ENCODE measurements at regions not wholly inside any gene's neighbourhood (a gene's known extent, or its start where the extent isn't known, plus 50 kb on each side); places are given as distances from the start of the nearest gene placed in this dataset.
"Not testable (repeated sequence)": the region's sequence is repeated elsewhere in the genome, so short reads cannot be mapped to it uniquely, and the experiment has no call there.

DNA sequence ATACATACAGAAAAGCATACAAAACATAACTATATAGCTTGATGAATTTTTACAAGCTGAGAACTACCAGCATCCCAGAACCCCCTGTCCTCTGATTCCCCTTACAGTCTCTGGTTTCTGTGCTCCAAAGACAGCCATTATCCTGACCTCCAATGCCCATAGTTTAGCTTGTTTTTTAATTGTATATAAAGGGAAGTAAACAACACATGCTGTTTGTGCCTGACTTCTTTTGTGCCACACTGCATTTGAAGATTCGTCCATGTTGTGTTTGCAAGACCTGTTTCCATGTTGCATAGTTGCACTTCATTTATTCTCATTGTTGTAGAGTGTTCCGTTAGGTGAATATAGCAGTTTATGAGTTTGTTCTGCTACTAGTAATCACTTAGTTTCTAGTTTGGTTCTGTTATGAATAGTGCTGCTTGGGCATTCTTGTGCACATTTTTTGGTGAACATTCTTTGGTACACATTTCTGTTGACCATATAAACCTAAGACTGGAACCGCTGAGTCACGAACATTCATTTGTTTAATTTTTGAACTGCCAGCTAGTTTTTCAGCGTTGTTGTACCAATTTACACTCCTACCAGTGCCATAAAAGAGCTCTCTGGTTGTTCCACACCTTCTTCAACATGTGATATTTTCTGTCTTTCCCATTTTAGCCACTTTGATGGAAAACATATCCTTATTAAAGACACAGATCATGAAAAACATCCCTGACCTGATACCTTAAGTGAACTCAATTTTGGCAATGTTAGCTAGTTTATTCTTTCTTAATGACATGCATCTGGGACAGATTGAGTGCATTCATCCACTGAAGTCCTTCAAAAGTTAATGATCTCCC is 78.1 kb upstream of the ANXA1 start:
- Mint-ChIP-seq H3K27ac (no peak overlapping the region), H3K4me1 (ENCODE audit: low read depth) (no peaks in the 10 kb centered on the region), H3K4me3 (no peak overlapping the region), H3K9me3 (no peaks in the 10 kb centered on the region), H3K27me3 (peaks cover 4% of the 10 kb centered on the region), H3K36me3 (ENCODE audit: low read depth) (no peaks in the 10 kb centered on the region)

DNA sequence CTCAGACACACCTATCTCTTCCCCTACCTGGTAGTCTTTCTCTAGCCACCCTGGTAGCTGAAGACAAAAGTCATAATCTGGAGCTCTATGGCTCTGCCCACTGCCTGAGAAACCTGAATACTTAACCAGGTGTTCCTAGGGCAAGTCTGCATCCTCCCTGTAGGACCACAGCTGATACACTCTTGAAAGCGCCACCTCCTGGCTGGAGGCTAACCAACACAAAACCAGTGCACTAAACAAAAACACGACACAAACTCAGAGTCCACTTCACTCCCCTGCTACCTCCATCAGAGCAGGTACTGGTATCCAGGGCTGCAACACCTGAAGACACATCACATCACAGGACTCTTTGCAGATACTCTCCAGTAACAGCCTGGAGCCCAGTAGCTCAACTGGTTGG is 84.6 kb upstream of the ANXA1 start:
- no peaks in the 10 kb centered on the region for H3K9me3 Mint-ChIP-seq
- H3K27me3 Mint-ChIP-seq = peaks cover 5% of the 10 kb centered on the region
- H3K36me3 Mint-ChIP-seq (ENCODE audit: low read depth) = no peaks in the 10 kb centered on the region

DNA sequence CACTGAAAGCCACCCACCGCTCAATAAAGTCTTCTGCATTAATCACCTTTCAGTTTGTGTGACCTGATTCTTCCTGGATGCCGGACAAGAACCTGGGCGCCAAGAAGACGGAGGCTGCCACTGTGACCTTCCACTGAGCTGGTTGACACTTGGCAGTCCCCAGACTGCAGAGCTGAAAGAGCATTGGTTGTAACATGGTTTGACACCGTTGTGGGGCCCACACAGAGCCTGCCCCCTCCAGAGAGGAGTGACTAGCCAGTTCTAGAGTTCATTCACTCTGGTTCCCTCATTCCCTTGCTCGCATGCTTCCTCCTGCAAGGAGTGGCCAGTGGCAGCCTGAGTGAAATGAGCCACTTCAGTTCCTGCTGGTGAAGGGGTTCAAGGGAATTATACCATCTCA is 86.2 kb upstream of the ANXA1 start:
- Mint-ChIP-seq H3K36me3 (ENCODE audit: low read depth) (no peaks in the 10 kb centered on the region), H3K27ac (no peak overlapping the region), H3K4me1 (ENCODE audit: low read depth) (no peaks in the 10 kb centered on the region), H3K4me3 (no peak overlapping the region), H3K9me3 (no peaks in the 10 kb centered on the region), H3K27me3 (peaks cover 7% of the 10 kb centered on the region)

More for the DNA sequence above, 84.6 kb upstream of the ANXA1 start:
- Mint-ChIP-seq H3K27ac (no peak overlapping the region), H3K4me1 (ENCODE audit: low read depth) (no peaks in the 10 kb centered on the region), H3K4me3 (no peak overlapping the region)

DNA sequence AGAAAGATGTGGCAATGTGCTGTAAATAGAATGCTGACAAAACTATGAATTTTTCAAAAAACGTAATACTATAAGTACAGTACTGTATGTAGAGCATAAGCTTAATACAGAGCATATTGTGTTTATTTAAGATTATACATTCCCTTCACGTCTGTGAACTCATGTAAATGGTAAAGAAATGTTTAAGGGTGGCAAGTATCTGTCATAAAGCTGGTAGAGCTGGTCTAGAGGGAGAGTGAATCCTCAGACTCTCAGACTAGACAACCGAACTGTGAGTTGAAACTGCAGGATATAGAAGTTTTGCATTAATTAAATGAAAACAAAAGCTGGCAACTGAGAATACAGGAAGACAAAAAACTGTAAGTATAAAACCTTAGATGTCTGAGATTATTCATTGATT is 87.3 kb upstream of the ANXA1 start:
- H3K4me3 Mint-ChIP-seq = no peak overlapping the region
- peaks cover 8% of the 10 kb centered on the region for H3K27me3 Mint-ChIP-seq
- no peak overlapping the region for H3K27ac Mint-ChIP-seq
- H3K9me3 Mint-ChIP-seq = no peaks in the 10 kb centered on the region
- no peaks in the 10 kb centered on the region for H3K4me1 Mint-ChIP-seq (ENCODE audit: low read depth)
- no peaks in the 10 kb centered on the region for H3K36me3 Mint-ChIP-seq (ENCODE audit: low read depth)

- Mint-ChIP-seq H3K27me3 (peaks cover 8% of the 10 kb centered on the region), H3K27ac (no peak overlapping the region), H3K4me1 (ENCODE audit: low read depth) (no peaks in the 10 kb centered on the region), H3K9me3 (no peaks in the 10 kb centered on the region), H3K4me3 (no peak overlapping the region), H3K36me3 (ENCODE audit: low read depth) (no peaks in the 10 kb centered on the region)
Measured at GRCh38 chr9:73061146-73061545, 90.5 kb upstream of the ANXA1 start.

GRCh38 chr9:73059247-73059646 is 92.4 kb upstream of the ANXA1 start:
- Mint-ChIP-seq H3K27ac (no peak overlapping the region), H3K36me3 (ENCODE audit: low read depth) (no peaks in the 10 kb centered on the region), H3K27me3 (peaks cover 8% of the 10 kb centered on the region), H3K4me1 (ENCODE audit: low read depth) (no peaks in the 10 kb centered on the region), H3K9me3 (no peaks in the 10 kb centered on the region), H3K4me3 (no peak overlapping the region)

GRCh38 chr9:73056245-73056644 is 95.4 kb upstream of the ANXA1 start:
- no peaks in the 10 kb centered on the region for H3K4me1 Mint-ChIP-seq (ENCODE audit: low read depth)
- no peak overlapping the region for H3K27ac Mint-ChIP-seq
- H3K9me3 Mint-ChIP-seq = no peaks in the 10 kb centered on the region

GRCh38 chr9:73054091-73054490 is 97.6 kb upstream of the ANXA1 start:
- Mint-ChIP-seq H3K9me3 (no peaks in the 10 kb centered on the region), H3K4me1 (ENCODE audit: low read depth) (no peaks in the 10 kb centered on the region), H3K36me3 (ENCODE audit: low read depth) (no peaks in the 10 kb centered on the region), H3K4me3 (no peak overlapping the region), H3K27ac (no peak overlapping the region), H3K27me3 (peaks cover 11% of the 10 kb centered on the region)

More at GRCh38 chr9:73056245-73056644, 95.4 kb upstream of the ANXA1 start:
- peaks cover 12% of the 10 kb centered on the region for H3K27me3 Mint-ChIP-seq
- no peak overlapping the region for H3K4me3 Mint-ChIP-seq
- H3K36me3 Mint-ChIP-seq (ENCODE audit: low read depth) = no peaks in the 10 kb centered on the region

DNA sequence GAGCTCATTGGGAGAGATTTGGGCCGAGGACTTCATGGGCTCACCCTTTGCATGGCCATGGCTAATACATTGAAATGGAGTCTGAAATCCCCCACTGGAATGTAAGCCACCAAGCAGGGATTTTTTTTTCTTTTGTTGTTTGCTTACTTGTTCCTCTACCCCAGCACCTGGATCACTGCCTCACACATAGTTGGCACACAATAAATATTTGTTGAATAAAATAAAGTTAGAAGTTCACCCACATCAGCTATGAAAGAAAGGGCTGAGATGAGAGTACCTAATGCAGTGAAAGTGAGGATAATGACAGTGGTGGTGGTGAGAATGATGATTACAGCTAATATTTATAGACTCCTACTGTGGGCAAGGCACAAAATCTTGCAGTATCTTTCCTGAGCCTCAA is 98.1 kb upstream of the ANXA1 start:
- no peaks in the 10 kb centered on the region for H3K36me3 Mint-ChIP-seq (ENCODE audit: low read depth)
- H3K4me1 Mint-ChIP-seq (ENCODE audit: low read depth) = no peaks in the 10 kb centered on the region
- no peaks in the 10 kb centered on the region for H3K9me3 Mint-ChIP-seq
- H3K4me3 Mint-ChIP-seq = no peak overlapping the region
- H3K27me3 Mint-ChIP-seq = peaks cover 13% of the 10 kb centered on the region
- H3K27ac Mint-ChIP-seq = no peak overlapping the region

GRCh38 chr9:73050887-73051550 is 98.2 kb upstream of the ALDH1A1 start:
- Mint-ChIP-seq H3K9me3 (no peaks in the 10 kb centered on the region), H3K4me1 (ENCODE audit: low read depth) (no peaks in the 10 kb centered on the region), H3K36me3 (ENCODE audit: low read depth) (no peaks in the 10 kb centered on the region), H3K4me3 (no peak overlapping the region), H3K27me3 (peaks cover 8% of the 10 kb centered on the region), H3K27ac (no peak overlapping the region)

DNA sequence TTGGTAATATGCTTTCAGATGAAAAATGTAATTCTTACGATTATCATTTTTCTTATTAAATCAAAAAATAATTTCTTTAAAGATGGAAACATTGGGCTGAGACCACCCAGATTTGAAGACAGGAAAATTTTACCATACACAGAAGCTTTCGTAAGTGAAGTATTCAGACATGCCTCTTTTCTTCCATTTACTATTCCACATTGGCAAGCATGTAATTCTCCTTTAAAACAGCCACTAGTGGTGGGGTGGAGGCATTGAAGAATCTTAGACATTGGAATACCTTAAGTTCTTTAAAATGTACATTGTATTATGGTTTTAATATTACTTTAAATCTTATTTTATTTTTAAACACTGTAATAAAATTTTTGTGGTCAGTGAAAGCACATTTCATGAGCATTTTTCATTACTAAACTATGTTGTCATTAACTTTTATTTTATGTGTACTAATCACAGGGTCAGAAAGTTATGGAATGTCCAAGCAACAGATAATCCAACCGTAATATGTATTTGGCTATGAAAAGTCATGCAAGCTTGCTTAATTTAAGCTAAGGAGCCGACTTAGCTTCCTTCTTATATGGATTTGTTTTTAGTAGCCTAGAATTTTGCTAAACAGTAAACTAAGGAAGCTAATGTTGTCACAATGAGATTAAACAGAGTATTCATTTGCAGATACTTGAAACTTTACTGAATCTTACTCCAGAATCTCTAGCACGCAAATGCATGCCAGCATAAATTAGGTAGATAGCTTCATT is 97.4 kb upstream of the ALDH1A1 start:
- Mint-ChIP-seq H3K4me3 (no peak overlapping the region), H3K9me3 (no peaks in the 10 kb centered on the region), H3K27ac (no peak overlapping the region)

GRCh38 chr9:73049280-73049679 is 96.4 kb upstream of the ALDH1A1 start:
- H3K27me3 Mint-ChIP-seq = peaks cover 19% of the 10 kb centered on the region
- H3K4me3 Mint-ChIP-seq = no peak overlapping the region
- H3K27ac Mint-ChIP-seq = no peak overlapping the region
- no peaks in the 10 kb centered on the region for H3K4me1 Mint-ChIP-seq (ENCODE audit: low read depth)
- no peaks in the 10 kb centered on the region for H3K9me3 Mint-ChIP-seq
- H3K36me3 Mint-ChIP-seq (ENCODE audit: low read depth) = no peaks in the 10 kb centered on the region

More for the DNA sequence above, 97.4 kb upstream of the ALDH1A1 start:
- no peaks in the 10 kb centered on the region for H3K36me3 Mint-ChIP-seq (ENCODE audit: low read depth)
- H3K4me1 Mint-ChIP-seq (ENCODE audit: low read depth) = no peaks in the 10 kb centered on the region
- H3K27me3 Mint-ChIP-seq = peaks cover 16% of the 10 kb centered on the region

- Mint-ChIP-seq H3K4me1 (ENCODE audit: low read depth) (no peaks in the 10 kb centered on the region), H3K9me3 (no peaks in the 10 kb centered on the region), H3K4me3 (no peak overlapping the region), H3K36me3 (ENCODE audit: low read depth) (no peaks in the 10 kb centered on the region), H3K27ac (no peak overlapping the region), H3K27me3 (peaks cover 17% of the 10 kb centered on the region)
Measured at GRCh38 chr9:73046769-73047168, 93.9 kb upstream of the ALDH1A1 start.

DNA sequence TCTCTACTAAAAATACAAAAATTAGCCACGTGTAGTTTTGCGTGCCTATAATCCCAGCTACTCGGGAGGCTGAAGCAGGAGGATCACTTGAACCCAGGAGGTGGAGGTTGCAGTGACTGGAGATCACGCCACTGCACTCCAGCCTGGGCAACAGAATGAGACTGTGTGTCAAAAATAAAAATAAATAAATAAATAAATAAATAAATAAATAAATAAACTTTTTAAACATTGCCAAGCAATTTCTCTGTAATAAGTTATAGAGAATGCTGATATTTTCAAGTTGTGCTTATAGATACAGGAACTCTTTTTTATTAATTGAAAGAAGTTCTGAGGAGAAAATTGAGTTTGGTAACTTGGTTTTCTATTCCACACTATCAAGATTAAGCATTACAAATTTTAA is 91.9 kb upstream of the ALDH1A1 start:
- H3K27me3 Mint-ChIP-seq = peaks cover 17% of the 10 kb centered on the region
- not testable (repeated sequence) for H3K4me3 Mint-ChIP-seq; H3K9me3 Mint-ChIP-seq; H3K4me1 Mint-ChIP-seq (ENCODE audit: low read depth); H3K36me3 Mint-ChIP-seq (ENCODE audit: low read depth); H3K27ac Mint-ChIP-seq

- no peak overlapping the region for H3K4me3 Mint-ChIP-seq
- H3K9me3 Mint-ChIP-seq = no peaks in the 10 kb centered on the region
- no peaks in the 10 kb centered on the region for H3K36me3 Mint-ChIP-seq (ENCODE audit: low read depth)
- no peak overlapping the region for H3K27ac Mint-ChIP-seq
- peaks cover 13% of the 10 kb centered on the region for H3K27me3 Mint-ChIP-seq
- H3K4me1 Mint-ChIP-seq (ENCODE audit: low read depth) = no peaks in the 10 kb centered on the region
Measured at GRCh38 chr9:73042155-73042554, 89.3 kb upstream of the ALDH1A1 start.
